ENCODE measurements at regions not wholly inside any gene's neighbourhood (a gene's known extent, or its start where the extent isn't known, plus 50 kb on each side); places are given as distances from the start of the nearest gene placed in this dataset.

- Histone ChIP-seq H3K14ac (replicated peaks; ENCODE audit: low read depth, low read length) (no peak overlapping the region), H4K91ac (ENCODE audit: insufficient read depth, low read depth, low read length) (no peak overlapping the region), H3K4ac (ENCODE audit: low read depth, low read length) (no peak overlapping the region), H2AK5ac (ENCODE audit: low read depth, low read length) (no peak overlapping the region), H3K4me3 (ENCODE audit: insufficient read depth, low read depth, low read length) (no peak overlapping the region), H2AFZ (replicated peaks; ENCODE audit: low read length, poor library complexity) (no peak overlapping the region), H3K27me3 (ENCODE audit: control insufficient read depth, insufficient read depth, low read length) (no peaks in the 10 kb centered on the region), H3K18ac (ENCODE audit: low read depth, low read length) (no peak overlapping the region), H2AK9ac (replicated peaks; ENCODE audit: low read depth, low read length, poor library complexity) (no peak overlapping the region), H3K9ac (ENCODE audit: low read depth, low read length) (no peak overlapping the region), H2BK15ac (ENCODE audit: low read depth, low read length) (no peak overlapping the region), H3K4me1 (ENCODE audit: control insufficient read depth, insufficient read depth, low read length) (no peaks in the 10 kb centered on the region), H3K56ac (ENCODE audit: extremely low read depth, insufficient read depth, low read length) (no peak overlapping the region), H3K36me3 (ENCODE audit: control insufficient read depth, insufficient read depth, low read length) (no peaks in the 10 kb centered on the region), H4K20me1 (ENCODE audit: insufficient read depth, low read length) (no peaks in the 10 kb centered on the region), H3K9me1 (ENCODE audit: insufficient read depth, low read length) (no peaks in the 10 kb centered on the region), H4K5ac (ENCODE audit: low read depth, low read length) (no peak overlapping the region), H2BK20ac (ENCODE audit: low read depth, low read length) (no peak overlapping the region), H2BK5ac (ENCODE audit: low read depth, low read length, poor library complexity, severe bottlenecking) (no peak overlapping the region), H4K8ac (ENCODE audit: low read depth in 2 of 2, low read length in 2 of 2) (no peak overlapping the region), H3K23ac (ENCODE audit: low read depth, low read length) (no peak overlapping the region), H3K9me3 (ENCODE audit: control insufficient read depth, insufficient read depth, low read length) (no peaks in the 10 kb centered on the region), H2BK120ac (ENCODE audit: low read depth, low read length) (no peak overlapping the region), H3K79me1 (ENCODE audit: low read depth in 1 of 2, low read length in 2 of 2) (no peaks in the 10 kb centered on the region), H3K27ac (ENCODE audit: insufficient read depth, low read length) (no peak overlapping the region), H3K4me2 (ENCODE audit: low read depth, low read length) (no peak overlapping the region)
- in situ Hi-C loops (cut with MboI; ENCODE audit: low sequenced_read_pairs) = no loop called here
- ATAC-seq (ENCODE audit: low read depth) (no peak), DNase-seq (no peak)
- CTCF ChIA-PET = no interaction called here
- POLR2A ChIA-PET (ENCODE audit: unreplicated experiment) = no interaction called here
- TF ChIP-seq CHD1 (IDR thresholded peaks at IDR 0.05; ENCODE audit: low read depth, low read length) (no peak), POLR2A (IDR thresholded peaks at IDR 0.05; ENCODE audit: low read depth, low read length) (no peak), MAZ (IDR thresholded peaks at IDR 0.05; ENCODE audit: borderline replicate concordance, low read depth, low read length) (no peak), CEBPB (IDR thresholded peaks at IDR 0.05; ENCODE audit: low read depth, low read length) (no peak), SMC3 (IDR thresholded peaks at IDR 0.05; ENCODE audit: low read depth, low read length) (no peak), RFX5 (IDR thresholded peaks at IDR 0.05; ENCODE audit: low read depth, low read length) (no peak), RCOR1 (IDR thresholded peaks at IDR 0.05; ENCODE audit: insufficient replicate concordance, low read length) (no peak)
- TF ChIP-seq, protein P1, sequence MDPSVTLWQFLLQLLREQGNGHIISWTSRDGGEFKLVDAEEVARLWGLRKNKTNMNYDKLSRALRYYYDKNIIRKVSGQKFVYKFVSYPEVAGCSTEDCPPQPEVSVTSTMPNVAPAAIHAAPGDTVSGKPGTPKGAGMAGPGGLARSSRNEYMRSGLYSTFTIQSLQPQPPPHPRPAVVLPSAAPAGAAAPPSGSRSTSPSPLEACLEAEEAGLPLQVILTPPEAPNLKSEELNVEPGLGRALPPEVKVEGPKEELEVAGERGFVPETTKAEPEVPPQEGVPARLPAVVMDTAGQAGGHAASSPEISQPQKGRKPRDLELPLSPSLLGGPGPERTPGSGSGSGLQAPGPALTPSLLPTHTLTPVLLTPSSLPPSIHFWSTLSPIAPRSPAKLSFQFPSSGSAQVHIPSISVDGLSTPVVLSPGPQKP (IDR thresholded peaks at IDR 0.05; ENCODE audit: borderline replicate concordance, low read depth, low read length) = no peak
- TF ChIP-seq, protein P2, sequence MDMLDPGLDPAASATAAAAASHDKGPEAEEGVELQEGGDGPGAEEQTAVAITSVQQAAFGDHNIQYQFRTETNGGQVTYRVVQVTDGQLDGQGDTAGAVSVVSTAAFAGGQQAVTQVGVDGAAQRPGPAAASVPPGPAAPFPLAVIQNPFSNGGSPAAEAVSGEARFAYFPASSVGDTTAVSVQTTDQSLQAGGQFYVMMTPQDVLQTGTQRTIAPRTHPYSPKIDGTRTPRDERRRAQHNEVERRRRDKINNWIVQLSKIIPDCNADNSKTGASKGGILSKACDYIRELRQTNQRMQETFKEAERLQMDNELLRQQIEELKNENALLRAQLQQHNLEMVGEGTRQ (IDR thresholded peaks at IDR 0.05; ENCODE audit: low read depth, low read length) = no peak
- TF ChIP-seq, protein P3, sequence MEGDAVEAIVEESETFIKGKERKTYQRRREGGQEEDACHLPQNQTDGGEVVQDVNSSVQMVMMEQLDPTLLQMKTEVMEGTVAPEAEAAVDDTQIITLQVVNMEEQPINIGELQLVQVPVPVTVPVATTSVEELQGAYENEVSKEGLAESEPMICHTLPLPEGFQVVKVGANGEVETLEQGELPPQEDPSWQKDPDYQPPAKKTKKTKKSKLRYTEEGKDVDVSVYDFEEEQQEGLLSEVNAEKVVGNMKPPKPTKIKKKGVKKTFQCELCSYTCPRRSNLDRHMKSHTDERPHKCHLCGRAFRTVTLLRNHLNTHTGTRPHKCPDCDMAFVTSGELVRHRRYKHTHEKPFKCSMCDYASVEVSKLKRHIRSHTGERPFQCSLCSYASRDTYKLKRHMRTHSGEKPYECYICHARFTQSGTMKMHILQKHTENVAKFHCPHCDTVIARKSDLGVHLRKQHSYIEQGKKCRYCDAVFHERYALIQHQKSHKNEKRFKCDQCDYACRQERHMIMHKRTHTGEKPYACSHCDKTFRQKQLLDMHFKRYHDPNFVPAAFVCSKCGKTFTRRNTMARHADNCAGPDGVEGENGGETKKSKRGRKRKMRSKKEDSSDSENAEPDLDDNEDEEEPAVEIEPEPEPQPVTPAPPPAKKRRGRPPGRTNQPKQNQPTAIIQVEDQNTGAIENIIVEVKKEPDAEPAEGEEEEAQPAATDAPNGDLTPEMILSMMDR (conservative IDR thresholded peaks at IDR 0.05; ENCODE audit: low read depth, low read length) = no peak
- WGBS, 2 experiments (ENCODE audit: extremely low coverage in 2 of 2, insufficient read length in 1 of 2) = no CpG with 5 or more reads among the region's 1 CpG
- no TSS peak for BruUV-seq (replicated peaks)
- dilution Hi-C loops (cut with HindIII; ENCODE audit: low sequenced_read_pairs, unreplicated experiment) = no loop called here
- intact Hi-C loops (cut with micrococcal nuclease) = no loop called here
Observed at GRCh38 chr9:31336386-31336785, 1048.1 kb upstream of the ACO1 start.
